ENCODE measurements at regions not wholly inside any gene's neighbourhood (a gene's known extent, or its start where the extent isn't known, plus 50 kb on each side); places are given as distances from the start of the nearest gene placed in this dataset.

DNA sequence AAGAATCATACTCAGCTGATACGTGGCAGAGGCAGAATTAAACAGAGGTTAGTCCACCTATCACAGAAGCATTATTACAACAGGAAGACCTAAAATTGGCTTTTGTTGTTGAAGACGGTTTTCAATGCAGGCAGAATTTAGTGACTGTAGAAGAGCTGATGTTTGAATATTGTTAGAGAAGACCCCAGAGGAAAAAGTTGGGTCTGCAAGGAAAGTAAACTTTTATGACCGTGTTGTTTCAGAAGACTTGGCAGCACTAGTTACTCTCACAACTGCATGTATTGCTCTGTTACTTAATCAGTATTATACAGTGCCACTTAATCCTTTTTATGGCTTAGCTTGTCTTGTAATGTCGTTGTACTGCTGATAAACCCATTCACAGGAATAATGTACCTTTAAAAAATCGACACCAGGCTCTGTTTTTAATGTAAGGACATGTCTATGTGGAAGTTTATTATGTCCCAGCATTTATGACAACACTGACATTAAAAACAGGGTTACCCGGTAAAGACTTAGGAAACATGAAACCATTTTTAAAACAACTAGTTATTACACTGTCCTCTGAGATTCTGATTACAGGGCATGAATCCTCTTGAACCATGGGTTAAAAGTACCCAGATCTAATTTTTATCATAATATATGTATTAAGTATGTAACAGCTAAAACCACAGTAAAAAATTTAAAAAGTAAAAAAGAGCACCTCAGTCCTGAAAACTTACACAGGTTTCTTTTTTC is 235.4 kb downstream of the TTLL7 start:
- TF ChIP-seq GATA2 (IDR thresholded peaks at IDR 0.05; ENCODE audit: low read depth, low read length) = no peak
- TF ChIP-seq GATA3 (IDR thresholded peaks at IDR 0.05; ENCODE audit: low read depth, low read length) = no peak

DNA sequence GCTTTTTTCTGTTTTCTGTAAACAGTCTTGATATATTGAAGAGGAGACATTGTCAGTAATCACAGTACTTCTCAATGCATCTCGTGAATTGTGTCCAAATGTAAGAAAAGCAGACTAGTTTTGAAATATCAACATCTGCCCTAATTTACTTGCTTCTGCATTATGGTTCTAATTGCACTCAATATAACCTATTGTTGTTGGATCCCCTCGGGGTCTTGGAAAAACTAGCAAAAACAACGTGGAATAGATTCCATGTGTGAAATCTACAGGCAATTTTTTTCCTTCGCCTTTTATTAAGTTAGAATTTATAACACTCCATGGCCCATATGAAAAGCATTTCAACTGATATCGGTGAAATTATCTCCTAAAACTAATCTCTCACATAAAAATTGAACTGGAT is 236.5 kb downstream of the TTLL7 start:
- 0 out of 2 replicates have a peak, but pooled peaks have one; percentile 46 for TF ChIP-seq GATA3 (IDR thresholded peaks at IDR 0.05; ENCODE audit: low read depth, low read length)
- no peak for TF ChIP-seq GATA2 (IDR thresholded peaks at IDR 0.05; ENCODE audit: low read depth, low read length)

DNA sequence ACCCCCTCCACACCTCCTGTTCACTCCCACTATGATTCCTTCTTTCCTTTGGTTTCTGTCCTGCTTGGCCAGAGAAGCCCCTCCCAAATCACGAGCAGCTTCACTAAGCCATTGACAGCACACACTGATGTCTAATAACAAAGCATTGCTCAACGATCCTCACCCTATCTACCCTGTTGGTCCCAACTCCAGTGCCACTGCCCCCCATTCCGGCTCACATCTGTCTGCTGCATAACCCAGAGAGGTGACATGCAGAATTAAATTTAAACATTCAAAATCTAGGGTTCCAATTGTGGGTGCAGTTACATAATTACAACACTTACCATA is 236.9 kb downstream of the TTLL7 start:
- TF ChIP-seq GATA2 (IDR thresholded peaks at IDR 0.05; ENCODE audit: low read depth, low read length) (no peak), GATA3 (IDR thresholded peaks at IDR 0.05; ENCODE audit: low read depth, low read length) (no peak)

DNA sequence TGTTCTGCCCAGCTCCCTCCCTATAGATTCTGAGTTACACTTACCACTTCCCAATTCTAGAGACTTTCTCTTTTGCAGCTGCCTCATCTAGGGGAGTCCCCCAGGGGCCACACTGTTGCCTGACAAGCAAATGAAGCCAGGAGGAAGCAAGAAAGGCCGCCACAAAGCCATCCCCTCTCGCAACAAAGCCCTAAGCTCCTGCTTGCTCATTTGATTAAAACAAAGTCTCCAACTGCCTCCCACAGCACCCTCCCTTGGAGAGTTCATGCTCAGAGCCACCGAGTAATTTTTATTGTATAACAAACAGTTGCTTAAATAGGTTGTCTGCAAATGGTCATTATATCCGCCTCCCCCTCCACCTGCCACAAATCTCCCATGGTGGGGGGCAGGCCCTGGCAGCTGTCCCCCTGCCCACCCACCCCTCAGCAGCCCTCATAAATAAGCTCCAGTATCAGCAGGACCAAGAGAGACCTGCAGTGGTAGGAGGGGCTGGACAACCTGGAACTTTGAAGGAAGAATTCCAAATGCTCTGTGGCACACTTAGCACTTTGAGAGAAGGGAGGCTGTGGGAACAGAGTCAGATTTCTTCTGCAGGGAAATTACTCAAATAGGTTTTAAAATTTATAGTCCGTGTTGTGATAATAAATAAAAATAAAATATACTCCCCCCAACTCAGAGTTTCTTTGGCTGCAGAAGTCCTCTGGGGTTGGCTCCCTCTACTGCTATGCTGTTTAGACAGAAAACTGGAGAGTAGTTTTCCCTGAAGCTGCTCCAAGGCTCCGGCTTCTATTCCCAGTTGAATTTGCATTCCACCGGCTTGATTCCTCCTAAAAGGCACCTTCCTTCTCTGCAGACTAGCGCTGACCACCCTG is 237.5 kb downstream of the TTLL7 start:
- no peak for TF ChIP-seq GATA2 (IDR thresholded peaks at IDR 0.05; ENCODE audit: low read depth, low read length)
- no peak for TF ChIP-seq GATA3 (IDR thresholded peaks at IDR 0.05; ENCODE audit: low read depth, low read length)

DNA sequence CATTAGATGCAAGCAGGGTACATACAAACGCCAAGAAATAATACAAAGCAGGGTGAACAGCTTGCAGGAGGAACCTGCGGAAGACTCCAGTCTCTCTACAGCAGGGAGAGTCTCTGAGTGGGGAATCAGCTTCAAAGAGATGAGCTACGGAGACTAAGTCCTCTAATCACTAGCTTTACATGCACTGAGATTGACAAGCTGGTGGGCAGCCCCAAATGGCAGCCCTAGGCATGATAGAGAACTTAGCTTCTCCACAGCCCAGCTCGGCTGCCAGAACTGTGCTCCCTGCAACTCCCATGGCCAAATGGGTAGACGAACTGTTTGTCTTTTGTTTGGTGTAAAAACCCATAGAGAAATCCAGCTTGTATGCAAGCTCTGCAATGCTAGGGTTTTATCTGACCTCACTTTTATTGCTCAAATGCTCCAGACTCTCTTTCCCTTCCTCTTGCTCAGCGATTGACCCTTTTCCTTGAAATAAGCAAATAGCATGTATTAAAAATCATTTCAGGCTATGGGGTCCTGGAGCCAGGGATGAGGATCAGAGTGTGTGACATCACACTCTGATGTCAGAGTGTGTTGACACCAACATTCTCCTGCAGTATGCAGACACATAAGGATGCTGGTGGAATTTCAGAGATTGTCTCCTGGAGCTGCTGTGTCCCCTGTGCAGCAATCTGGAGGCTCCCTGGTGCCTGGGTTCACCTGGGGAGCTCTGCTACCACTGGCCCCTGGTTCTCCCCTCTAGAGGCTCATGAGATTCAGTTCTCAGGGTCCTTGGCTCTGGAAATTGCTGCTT is 238.5 kb downstream of the TTLL7 start:
- TF ChIP-seq GATA2 (IDR thresholded peaks at IDR 0.05; ENCODE audit: low read depth, low read length) = no peak
- no peak for TF ChIP-seq GATA3 (IDR thresholded peaks at IDR 0.05; ENCODE audit: low read depth, low read length)

DNA sequence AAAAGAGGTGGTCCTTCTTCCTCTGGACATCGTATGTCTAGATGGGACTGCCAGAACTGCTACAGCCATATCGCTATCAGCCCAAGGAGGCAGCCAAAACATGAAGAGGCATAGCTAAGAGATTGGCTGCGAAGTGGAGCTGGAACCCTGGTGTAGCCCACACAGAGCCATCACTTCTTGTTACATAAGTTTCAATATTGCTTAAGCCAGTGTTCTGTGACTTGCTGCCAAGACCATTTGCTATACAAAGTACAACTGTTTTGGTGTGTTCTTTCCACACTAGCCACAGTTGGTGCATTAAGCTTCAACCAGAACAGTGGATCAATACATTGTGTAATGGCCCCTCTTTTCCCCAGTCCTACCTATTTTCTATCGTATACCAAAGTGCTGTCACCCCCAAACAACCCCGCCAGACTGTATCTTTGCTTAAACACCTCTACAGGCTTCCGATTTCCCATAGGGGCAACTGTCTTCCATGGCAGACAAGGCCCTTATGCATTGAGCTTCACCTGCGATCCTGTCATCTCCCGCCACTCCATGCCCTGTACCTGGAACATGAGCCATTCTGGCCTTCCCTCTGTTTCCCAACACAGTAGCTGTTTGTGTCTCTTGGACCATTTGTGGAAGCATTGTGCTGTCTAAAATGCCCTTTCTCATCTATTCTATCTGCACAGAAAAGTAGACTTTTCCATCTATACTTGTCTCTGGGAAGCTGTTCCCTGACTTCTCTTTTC is 241.8 kb downstream of the TTLL7 start:
- TF ChIP-seq GATA3 (IDR thresholded peaks at IDR 0.05; ENCODE audit: low read depth, low read length) (no peak), GATA2 (IDR thresholded peaks at IDR 0.05; ENCODE audit: low read depth, low read length) (no peak)

DNA sequence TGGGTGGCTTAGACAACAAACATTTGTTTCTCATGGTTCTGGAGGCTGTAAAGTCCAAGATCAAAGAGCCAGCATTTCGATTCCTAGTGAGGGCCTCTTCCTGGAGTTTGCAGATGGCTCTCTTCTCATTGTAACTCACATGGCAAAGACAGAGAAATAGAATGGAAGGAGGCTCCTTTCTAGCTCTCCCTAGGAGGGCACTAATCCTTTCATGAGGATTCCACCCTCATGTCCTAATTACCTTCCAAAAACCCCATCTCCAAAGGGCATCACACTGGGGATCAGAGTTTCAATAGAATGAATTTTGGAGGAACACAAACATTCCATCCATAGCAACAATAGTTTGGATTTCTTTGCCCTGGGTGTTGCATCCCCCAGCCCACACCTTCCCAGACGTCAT is 247.3 kb downstream of the TTLL7 start:
- TF ChIP-seq GATA2 (IDR thresholded peaks at IDR 0.05; ENCODE audit: low read depth, low read length) = no peak
- no peak for TF ChIP-seq GATA3 (IDR thresholded peaks at IDR 0.05; ENCODE audit: low read depth, low read length)

DNA sequence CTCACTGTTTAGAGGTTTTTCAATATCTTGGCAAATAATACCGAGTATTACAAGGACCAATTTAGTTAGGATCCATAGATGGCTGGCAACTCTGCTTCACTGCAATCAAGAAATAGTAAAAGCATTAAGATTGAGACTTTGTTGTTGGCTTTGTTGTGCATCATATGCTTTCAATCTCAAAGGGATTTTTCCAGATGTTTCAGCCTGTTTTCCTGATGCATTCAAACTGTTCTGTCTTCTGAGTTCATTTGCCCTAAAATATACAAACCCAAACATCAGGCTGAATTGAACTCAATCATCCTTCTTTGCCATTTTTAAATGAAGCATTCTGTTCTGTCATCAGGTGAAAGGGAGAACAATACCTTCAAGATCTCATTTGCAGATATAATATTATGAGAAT is 248.7 kb downstream of the TTLL7 start:
- no peak for TF ChIP-seq GATA3 (IDR thresholded peaks at IDR 0.05; ENCODE audit: low read depth, low read length)
- TF ChIP-seq GATA2 (IDR thresholded peaks at IDR 0.05; ENCODE audit: low read depth, low read length) = no peak

DNA sequence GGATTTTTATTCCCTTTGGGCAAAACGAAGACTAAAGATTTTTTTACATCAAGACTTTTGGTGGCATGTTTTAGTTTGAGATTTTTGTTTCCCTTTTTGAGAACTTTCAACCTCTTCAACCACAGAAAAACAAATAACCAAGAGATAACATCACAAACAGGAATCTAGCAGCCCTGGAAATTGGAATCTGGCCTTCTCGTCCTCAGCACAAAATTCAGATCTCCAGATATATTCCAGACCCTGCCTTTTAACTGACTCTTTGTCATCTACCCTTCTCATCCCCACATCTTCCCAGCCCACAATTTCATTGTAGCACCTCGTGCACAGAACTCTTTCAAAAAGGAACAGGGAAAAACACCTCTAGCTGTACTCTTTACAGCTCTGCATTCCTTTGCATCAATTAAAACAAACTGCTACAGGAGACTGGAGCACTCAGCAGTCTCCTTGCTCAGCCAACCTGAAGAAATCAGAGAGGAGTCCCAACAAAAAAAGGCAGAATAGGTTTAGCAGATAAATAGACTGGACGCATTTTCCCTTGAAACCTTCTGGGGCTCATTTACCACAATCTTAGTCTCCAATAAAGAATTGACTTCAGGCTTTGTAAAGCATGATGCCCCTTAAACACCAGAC is 251.0 kb downstream of the TTLL7 start:
- TF ChIP-seq GATA2 (IDR thresholded peaks at IDR 0.05; ENCODE audit: low read depth, low read length) = peak; percentile 77
- peak; percentile 68 for TF ChIP-seq GATA3 (IDR thresholded peaks at IDR 0.05; ENCODE audit: low read depth, low read length)

DNA sequence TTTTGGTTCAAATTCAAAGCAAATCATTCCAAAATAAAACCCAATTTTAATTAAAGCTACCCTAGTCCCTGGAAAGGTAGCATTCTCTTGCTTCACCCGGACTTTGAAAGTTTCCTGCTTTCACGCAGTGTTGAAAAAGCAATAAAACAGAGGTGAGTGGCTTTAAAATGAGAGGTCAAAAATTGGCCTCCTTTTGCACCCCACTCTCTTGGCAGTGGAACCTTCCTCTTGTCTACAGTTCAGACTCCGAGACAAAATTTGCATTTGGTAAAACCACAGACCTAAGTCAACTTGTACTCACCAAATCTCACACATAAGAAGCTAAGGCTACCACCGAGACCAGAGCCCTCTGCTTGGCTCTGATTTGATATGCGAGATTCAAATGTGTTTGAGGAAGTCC is 252.7 kb downstream of the TTLL7 start:
- no peak for TF ChIP-seq GATA3 (IDR thresholded peaks at IDR 0.05; ENCODE audit: low read depth, low read length)
- no peak for TF ChIP-seq GATA2 (IDR thresholded peaks at IDR 0.05; ENCODE audit: low read depth, low read length)

DNA sequence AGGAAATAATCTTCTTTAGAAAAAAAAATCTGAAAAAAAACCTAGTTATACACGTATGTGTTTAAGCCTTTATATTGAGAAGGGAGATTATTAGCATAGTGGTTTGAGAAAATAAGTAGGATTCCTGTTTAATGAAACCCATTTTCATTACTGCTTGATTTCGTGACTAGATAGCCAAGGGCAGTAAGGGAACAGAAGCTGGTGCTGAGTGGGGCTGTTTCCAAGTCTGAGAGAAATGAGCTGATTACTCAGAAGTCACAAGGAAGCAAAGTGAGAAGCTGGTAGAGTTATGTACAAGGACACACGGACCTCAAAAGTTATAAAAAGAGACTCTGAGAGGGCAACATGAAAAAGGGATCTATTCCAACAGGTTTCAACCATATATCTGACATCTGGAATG is 256.5 kb downstream of the TTLL7 start:
- TF ChIP-seq GATA3 (IDR thresholded peaks at IDR 0.05; ENCODE audit: low read depth, low read length) (no peak), GATA2 (IDR thresholded peaks at IDR 0.05; ENCODE audit: low read depth, low read length) (no peak)

DNA sequence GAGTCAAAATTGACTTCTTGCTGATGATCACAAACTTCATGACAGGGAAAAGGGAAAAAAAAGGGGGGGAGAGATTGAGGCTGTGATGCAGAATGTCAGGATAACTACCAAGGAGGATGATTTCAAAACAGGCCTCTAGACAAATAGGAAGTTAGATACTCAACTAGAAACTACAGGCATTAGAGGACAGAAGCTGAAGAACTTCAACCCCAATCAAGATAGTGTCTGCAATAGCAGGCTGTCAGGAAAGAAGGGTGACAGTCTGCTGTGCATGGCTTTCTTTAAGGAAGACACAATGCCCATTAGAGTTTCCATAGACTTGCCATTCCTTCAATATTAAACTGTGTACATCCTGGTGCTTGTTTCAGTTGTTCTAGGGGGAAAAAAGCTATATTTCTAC is 257.2 kb downstream of the TTLL7 start:
- no peak for TF ChIP-seq GATA2 (IDR thresholded peaks at IDR 0.05; ENCODE audit: low read depth, low read length)
- TF ChIP-seq GATA3 (IDR thresholded peaks at IDR 0.05; ENCODE audit: low read depth, low read length) = no peak

DNA sequence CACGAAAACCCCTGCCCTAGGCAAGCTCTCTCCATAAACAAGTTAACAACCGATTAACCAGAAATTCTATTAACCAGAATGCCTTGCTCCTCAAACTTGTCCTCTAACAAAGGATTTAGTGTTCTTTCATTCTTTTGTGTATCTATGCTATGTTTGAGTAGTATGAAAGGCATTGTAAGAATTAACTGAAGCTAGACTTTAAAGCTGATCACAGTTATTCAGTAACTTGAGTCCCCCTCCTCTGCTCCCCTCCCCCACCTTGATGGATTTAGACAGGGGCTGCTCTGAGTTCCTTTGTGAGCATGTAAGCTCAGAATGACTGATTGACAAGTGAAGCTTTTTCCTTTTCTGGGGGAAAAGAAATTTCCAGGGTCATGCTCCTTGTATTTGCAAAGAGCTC is 257.6 kb downstream of the TTLL7 start:
- no peak for TF ChIP-seq GATA3 (IDR thresholded peaks at IDR 0.05; ENCODE audit: low read depth, low read length)
- TF ChIP-seq GATA2 (IDR thresholded peaks at IDR 0.05; ENCODE audit: low read depth, low read length) = no peak
